ENCODE measurements at regions not wholly inside any gene's neighbourhood (a gene's known extent, or its start where the extent isn't known, plus 50 kb on each side); places are given as distances from the start of the nearest gene placed in this dataset.

GRCh38 chr13:104008541-104009435 lies 942.6 kb upstream of the SLC10A2 start:
- TF ChIP-seq EZH2phosphoT487 (IDR thresholded peaks at IDR 0.05; ENCODE audit: borderline replicate concordance, low read length) = no peak
- TF ChIP-seq, protein P1, sequence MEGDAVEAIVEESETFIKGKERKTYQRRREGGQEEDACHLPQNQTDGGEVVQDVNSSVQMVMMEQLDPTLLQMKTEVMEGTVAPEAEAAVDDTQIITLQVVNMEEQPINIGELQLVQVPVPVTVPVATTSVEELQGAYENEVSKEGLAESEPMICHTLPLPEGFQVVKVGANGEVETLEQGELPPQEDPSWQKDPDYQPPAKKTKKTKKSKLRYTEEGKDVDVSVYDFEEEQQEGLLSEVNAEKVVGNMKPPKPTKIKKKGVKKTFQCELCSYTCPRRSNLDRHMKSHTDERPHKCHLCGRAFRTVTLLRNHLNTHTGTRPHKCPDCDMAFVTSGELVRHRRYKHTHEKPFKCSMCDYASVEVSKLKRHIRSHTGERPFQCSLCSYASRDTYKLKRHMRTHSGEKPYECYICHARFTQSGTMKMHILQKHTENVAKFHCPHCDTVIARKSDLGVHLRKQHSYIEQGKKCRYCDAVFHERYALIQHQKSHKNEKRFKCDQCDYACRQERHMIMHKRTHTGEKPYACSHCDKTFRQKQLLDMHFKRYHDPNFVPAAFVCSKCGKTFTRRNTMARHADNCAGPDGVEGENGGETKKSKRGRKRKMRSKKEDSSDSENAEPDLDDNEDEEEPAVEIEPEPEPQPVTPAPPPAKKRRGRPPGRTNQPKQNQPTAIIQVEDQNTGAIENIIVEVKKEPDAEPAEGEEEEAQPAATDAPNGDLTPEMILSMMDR (IDR thresholded peaks at IDR 0.05; ENCODE audit: low read depth, low read length, poor library complexity, severe bottlenecking) = no peak
